Liver (tissue), 7 donors: ENCODE measurements at regions not wholly inside any gene's neighbourhood (a gene's known extent, or its start where the extent isn't known, plus 50 kb on each side); places are given as distances from the start of the nearest gene placed in this dataset.

Experiments used
- DNase-seq: peaks from one replicate; pipeline ENCODE4 v3.0.0-alpha.2; 2017; ENCODE audit warnings: low spot score
- H3K27ac ChIP-seq, 2 donors: one replicate each; pipeline ENCODE4 v1.7.0; 2013; ENCODE audit warnings: inconsistent platforms in 2 of 2, low read length in 2 of 2, control low read depth in 1 of 2, low read depth in 1 of 2, mild to moderate bottlenecking in 1 of 2
- H3K27me3 ChIP-seq, 4 donors: one replicate each; pipeline versions ENCODE4 v1.6.1 to v1.7.0; 2013; ENCODE audit warnings: low read length in 3 of 4, inconsistent platforms in 1 of 4, mild to moderate bottlenecking in 1 of 4, moderate library complexity in 1 of 4; ENCODE audit not compliant: control insufficient read depth in 4 of 4, insufficient read depth in 4 of 4
- H3K36me3 ChIP-seq, 4 donors: one replicate each; pipeline versions ENCODE4 v1.6.1 to v1.7.0; 2013; ENCODE audit warnings: low read length in 3 of 4, mild to moderate bottlenecking in 3 of 4, low read depth in 1 of 4, moderate library complexity in 1 of 4; ENCODE audit not compliant: control insufficient read depth in 4 of 4, insufficient read depth in 3 of 4
- H3K4me1 ChIP-seq, 4 donors: one replicate each; pipeline versions ENCODE4 v1.6.1 to v1.7.0; 2013; ENCODE audit warnings: low read length in 3 of 4, mild to moderate bottlenecking in 3 of 4, moderate library complexity in 1 of 4; ENCODE audit not compliant: control insufficient read depth in 4 of 4, insufficient read depth in 4 of 4
- H3K4me3 ChIP-seq, 3 donors: one replicate each; pipeline versions ENCODE4 v1.6.1 to v1.7.0; 2013; ENCODE audit warnings: low read length in 3 of 3, control low read depth in 1 of 3, low read depth in 1 of 3, mild to moderate bottlenecking in 1 of 3
- H3K9ac ChIP-seq, 2 donors: one replicate each; pipeline ENCODE4 v1.7.0; 2013; ENCODE audit warnings: low read length in 2 of 2, mild to moderate bottlenecking in 2 of 2, moderate library complexity in 2 of 2, control low read depth in 1 of 2, low read depth in 1 of 2
- H3K9me3 ChIP-seq, 4 donors: one replicate each; pipeline versions ENCODE4 v1.6.1 to v1.7.0; 2013; ENCODE audit warnings: low read length in 3 of 4; ENCODE audit not compliant: control insufficient read depth in 4 of 4
- EGR1 ChIP-seq, 2 donors: IDR thresholded peaks; 2 replicates each; pipeline ENCODE4 v1.6.1; 2016 to 2018; ENCODE audit warnings: antibody characterized with exemption in 2 of 2, low read depth in 2 of 2
- FOXA2 ChIP-seq: IDR thresholded peaks from 2 replicates; pipeline ENCODE4 v1.6.1; 2016; ENCODE audit warnings: antibody characterized with exemption
- GABPA ChIP-seq, 2 donors: IDR thresholded peaks in 1 of 2; conservative IDR thresholded peaks in 1 of 2; 2 replicates each; pipeline ENCODE4 v1.6.1; 2016; ENCODE audit warnings: antibody characterized with exemption in 2 of 2, mild to moderate bottlenecking in 1 of 2, moderate library complexity in 1 of 2
- HNF4A ChIP-seq, 2 donors: conservative IDR thresholded peaks; 2 replicates each; pipeline ENCODE4 v1.6.1; 2016; ENCODE audit warnings: antibody characterized with exemption in 2 of 2, mild to moderate bottlenecking in 2 of 2
- JUND ChIP-seq, 2 donors: IDR thresholded peaks; 2 replicates each; pipeline ENCODE4 v1.6.1; 2016; ENCODE audit warnings: antibody characterized with exemption in 2 of 2
- RAD21 ChIP-seq, 2 donors: IDR thresholded peaks; 2 replicates each; pipeline ENCODE4 v1.6.1; 2016; ENCODE audit warnings: antibody characterized with exemption in 2 of 2, mild to moderate bottlenecking in 2 of 2
- RXRA ChIP-seq, 2 donors: IDR thresholded peaks; 2 replicates each; pipeline ENCODE4 v1.6.1; 2017 to 2018; ENCODE audit warnings: antibody characterized with exemption in 2 of 2, mild to moderate bottlenecking in 1 of 2
- SP1 ChIP-seq: IDR thresholded peaks from 2 replicates; pipeline ENCODE4 v1.6.1; 2018; ENCODE audit warnings: antibody characterized with exemption, mild to moderate bottlenecking
- TAF1 ChIP-seq: conservative IDR thresholded peaks from 2 replicates; pipeline ENCODE4 v1.6.1; 2016; ENCODE audit warnings: antibody characterized with exemption, mild to moderate bottlenecking
- WGBS: extraction: QIAGEN DNeasy Blood & Tissue Kit; methylation state at CpG from one replicate; pipeline ENCODE4 v1.1.7; 2013; 5-methylcytosine and 5-hydroxymethylcytosine counted together
- TF ChIP-seq, protein P1 (sequence below): IDR thresholded peaks from 2 replicates; pipeline ENCODE4 v1.6.1; 2016; ENCODE audit warnings: antibody characterized with exemption
- TF ChIP-seq, protein P2 (sequence below): IDR thresholded peaks from 2 replicates; pipeline ENCODE4 v1.6.1; 2016; ENCODE audit warnings: antibody characterized with exemption
- TF ChIP-seq, protein P3 (sequence below): IDR thresholded peaks from 2 replicates; pipeline ENCODE4 v1.6.1; 2016; ENCODE audit warnings: antibody characterized with exemption
- TF ChIP-seq, protein P4 (sequence below): IDR thresholded peaks from 2 replicates; pipeline ENCODE4 v1.6.1; 2016; ENCODE audit warnings: antibody characterized with exemption, mild to moderate bottlenecking
- donor health status: healthy.
- donor health status: healthy.
- donor health status: healthy.
- donor health status: healthy.

DNA sequence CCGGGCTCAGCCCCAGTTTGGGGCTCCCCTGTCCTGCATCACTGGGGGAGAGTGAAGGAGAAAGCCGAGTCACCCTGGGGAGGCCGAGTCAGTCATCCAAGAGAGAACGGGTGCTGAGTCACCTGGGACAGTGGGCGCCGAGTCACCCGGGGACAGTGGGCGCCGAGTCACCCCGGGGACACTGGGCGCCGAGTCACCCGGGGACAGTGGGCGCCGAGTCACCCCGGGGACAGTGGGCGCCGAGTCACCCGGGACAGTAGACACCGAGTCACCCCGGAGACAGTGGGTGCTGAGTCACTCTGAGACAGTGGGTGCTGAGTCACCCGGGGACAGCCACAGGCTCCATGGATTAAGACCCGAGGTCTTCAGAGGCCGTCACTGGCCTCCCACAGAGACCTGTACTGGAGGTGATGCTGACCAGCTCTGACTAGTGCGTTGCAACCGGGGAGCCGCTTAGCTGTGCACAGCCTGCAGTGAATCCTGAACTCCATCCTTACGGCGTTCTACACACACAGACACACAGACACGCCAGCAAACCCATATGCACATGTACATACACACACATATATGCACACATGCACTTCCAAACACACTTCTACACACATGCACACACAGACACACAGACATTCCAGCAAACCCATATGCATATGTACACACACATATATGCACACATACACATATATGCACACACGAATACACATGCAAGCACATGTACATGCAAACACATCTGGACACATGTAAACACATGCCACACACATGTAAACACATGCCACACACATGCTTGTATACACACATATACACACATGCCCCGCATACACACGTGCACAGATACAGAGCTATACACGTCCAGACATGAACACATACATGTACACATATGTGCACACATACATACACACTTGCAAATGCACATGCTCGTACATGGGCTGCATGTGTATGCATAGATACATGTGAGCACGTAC is 64.9 kb upstream of the GALNT9 start:
- no peak for TF ChIP-seq GABPA (IDR thresholded peaks at IDR 0.05 in 1 of 2, conservative IDR thresholded peaks at IDR 0.05 in 1 of 2)
- TF ChIP-seq RXRA (IDR thresholded peaks at IDR 0.05) = no peak
- no peak for TF ChIP-seq EGR1 (IDR thresholded peaks at IDR 0.05; ENCODE audit: low read depth in 2 of 2)
- TF ChIP-seq RAD21 (IDR thresholded peaks at IDR 0.05) = no peak
- TF ChIP-seq, protein P1, sequence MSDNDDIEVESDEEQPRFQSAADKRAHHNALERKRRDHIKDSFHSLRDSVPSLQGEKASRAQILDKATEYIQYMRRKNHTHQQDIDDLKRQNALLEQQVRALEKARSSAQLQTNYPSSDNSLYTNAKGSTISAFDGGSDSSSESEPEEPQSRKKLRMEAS = no peak
- no peak for TF ChIP-seq HNF4A (conservative IDR thresholded peaks at IDR 0.05)
- no peak for TF ChIP-seq SP1
- H3K27me3 ChIP-seq = peaks cover 0 to 6% (median 3%) of the 10 kb centered on the region in 4 donors
- WGBS = 73% methylated on average over 36 of the region's 36 CpGs
- DNase-seq = no peak
- no peak overlapping the region for H3K27ac ChIP-seq
- no peak overlapping the region for H3K4me3 ChIP-seq
- H3K9ac ChIP-seq = no peak overlapping the region
- H3K9me3 ChIP-seq = no peaks in the 10 kb centered on the region
- no peaks in the 10 kb centered on the region for H3K36me3 ChIP-seq
- no peaks in the 10 kb centered on the region for H3K4me1 ChIP-seq

DNA sequence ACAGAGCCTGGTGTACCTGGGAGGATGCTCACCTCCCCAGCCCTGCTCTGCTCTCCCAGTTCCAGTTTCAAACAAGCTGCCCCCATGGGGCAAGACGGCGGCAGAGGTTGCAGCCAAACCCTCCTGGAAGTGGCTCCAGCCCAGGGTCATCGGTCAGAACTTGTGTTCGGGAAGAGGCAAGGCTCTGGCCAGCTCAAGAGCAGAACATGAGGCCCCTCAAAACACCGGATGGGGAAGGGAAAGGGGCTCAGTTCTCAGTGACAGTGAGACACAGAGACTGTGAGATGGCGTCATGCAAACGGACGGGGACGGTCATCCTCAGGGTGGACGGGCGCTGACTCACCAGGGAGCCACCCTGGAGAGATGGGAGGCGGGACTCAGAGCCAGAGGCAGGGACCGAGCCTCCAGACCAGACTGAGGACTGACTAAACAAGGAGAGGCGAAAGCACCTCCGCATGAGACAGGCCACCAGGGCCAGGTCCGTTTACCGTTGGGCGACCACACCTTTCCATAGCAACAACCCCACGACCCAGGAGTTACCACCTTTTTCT is 63.9 kb upstream of the GALNT9 start:
- H3K27me3 ChIP-seq = peaks cover 0 to 5% (median 2%) of the 10 kb centered on the region in 4 donors
- H3K9ac ChIP-seq = no peak overlapping the region
- TF ChIP-seq SP1 = no peak
- TF ChIP-seq, protein P2, sequence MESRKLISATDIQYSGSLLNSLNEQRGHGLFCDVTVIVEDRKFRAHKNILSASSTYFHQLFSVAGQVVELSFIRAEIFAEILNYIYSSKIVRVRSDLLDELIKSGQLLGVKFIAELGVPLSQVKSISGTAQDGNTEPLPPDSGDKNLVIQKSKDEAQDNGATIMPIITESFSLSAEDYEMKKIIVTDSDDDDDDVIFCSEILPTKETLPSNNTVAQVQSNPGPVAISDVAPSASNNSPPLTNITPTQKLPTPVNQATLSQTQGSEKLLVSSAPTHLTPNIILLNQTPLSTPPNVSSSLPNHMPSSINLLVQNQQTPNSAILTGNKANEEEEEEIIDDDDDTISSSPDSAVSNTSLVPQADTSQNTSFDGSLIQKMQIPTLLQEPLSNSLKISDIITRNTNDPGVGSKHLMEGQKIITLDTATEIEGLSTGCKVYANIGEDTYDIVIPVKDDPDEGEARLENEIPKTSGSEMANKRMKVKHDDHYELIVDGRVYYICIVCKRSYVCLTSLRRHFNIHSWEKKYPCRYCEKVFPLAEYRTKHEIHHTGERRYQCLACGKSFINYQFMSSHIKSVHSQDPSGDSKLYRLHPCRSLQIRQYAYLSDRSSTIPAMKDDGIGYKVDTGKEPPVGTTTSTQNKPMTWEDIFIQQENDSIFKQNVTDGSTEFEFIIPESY = no peak
- no peak for TF ChIP-seq RAD21 (IDR thresholded peaks at IDR 0.05)
- TF ChIP-seq HNF4A (conservative IDR thresholded peaks at IDR 0.05) = no peak
- TF ChIP-seq GABPA (IDR thresholded peaks at IDR 0.05 in 1 of 2, conservative IDR thresholded peaks at IDR 0.05 in 1 of 2) = no peak
- no peak for TF ChIP-seq TAF1
- no peak for TF ChIP-seq RXRA (IDR thresholded peaks at IDR 0.05)
- no peak for TF ChIP-seq JUND (IDR thresholded peaks at IDR 0.05)
- TF ChIP-seq, protein P3, sequence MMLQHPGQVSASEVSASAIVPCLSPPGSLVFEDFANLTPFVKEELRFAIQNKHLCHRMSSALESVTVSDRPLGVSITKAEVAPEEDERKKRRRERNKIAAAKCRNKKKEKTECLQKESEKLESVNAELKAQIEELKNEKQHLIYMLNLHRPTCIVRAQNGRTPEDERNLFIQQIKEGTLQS = no peak
- TF ChIP-seq, protein P4, sequence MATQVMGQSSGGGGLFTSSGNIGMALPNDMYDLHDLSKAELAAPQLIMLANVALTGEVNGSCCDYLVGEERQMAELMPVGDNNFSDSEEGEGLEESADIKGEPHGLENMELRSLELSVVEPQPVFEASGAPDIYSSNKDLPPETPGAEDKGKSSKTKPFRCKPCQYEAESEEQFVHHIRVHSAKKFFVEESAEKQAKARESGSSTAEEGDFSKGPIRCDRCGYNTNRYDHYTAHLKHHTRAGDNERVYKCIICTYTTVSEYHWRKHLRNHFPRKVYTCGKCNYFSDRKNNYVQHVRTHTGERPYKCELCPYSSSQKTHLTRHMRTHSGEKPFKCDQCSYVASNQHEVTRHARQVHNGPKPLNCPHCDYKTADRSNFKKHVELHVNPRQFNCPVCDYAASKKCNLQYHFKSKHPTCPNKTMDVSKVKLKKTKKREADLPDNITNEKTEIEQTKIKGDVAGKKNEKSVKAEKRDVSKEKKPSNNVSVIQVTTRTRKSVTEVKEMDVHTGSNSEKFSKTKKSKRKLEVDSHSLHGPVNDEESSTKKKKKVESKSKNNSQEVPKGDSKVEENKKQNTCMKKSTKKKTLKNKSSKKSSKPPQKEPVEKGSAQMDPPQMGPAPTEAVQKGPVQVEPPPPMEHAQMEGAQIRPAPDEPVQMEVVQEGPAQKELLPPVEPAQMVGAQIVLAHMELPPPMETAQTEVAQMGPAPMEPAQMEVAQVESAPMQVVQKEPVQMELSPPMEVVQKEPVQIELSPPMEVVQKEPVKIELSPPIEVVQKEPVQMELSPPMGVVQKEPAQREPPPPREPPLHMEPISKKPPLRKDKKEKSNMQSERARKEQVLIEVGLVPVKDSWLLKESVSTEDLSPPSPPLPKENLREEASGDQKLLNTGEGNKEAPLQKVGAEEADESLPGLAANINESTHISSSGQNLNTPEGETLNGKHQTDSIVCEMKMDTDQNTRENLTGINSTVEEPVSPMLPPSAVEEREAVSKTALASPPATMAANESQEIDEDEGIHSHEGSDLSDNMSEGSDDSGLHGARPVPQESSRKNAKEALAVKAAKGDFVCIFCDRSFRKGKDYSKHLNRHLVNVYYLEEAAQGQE = no peak
- TF ChIP-seq FOXA2 = no peak
- no peaks in the 10 kb centered on the region for H3K9me3 ChIP-seq
- H3K4me3 ChIP-seq = no peak overlapping the region
- H3K4me1 ChIP-seq = no peaks in the 10 kb centered on the region
- WGBS = 52% methylated on average over 19 of the region's 19 CpGs
- H3K27ac ChIP-seq = no peak overlapping the region
- H3K36me3 ChIP-seq = no peaks in the 10 kb centered on the region
- DNase-seq = no peak
